ENCODE measurements at regions not wholly inside any gene's neighbourhood (a gene's known extent, or its start where the extent isn't known, plus 50 kb on each side); places are given as distances from the start of the nearest gene placed in this dataset.
"Not testable (repeated sequence)": the region's sequence is repeated elsewhere in the genome, so short reads cannot be mapped to it uniquely, and the experiment has no call there.

- not testable (repeated sequence) for TF ChIP-seq CTCF, POLR2A, POLR2AphosphoS5, EP300 (IDR thresholded peaks at IDR 0.05)
These were observed 197.9 kb downstream of the PYDC2 start for GRCh38 chr3:191658781-191659419.

Measured in stomach (tissue), 4 donors.